ENCODE measurements at regions not wholly inside any gene's neighbourhood (a gene's known extent, or its start where the extent isn't known, plus 50 kb on each side); places are given as distances from the start of the nearest gene placed in this dataset.

GRCh38 chr3:148343416-148343815 is 354.3 kb upstream of the AGTR1 start:
- no peak overlapping the region for H2AFZ ChIP-seq (ENCODE audit: control insufficient read depth, low read depth, low read length)
- no peaks in the 10 kb centered on the region for H3K27me3 ChIP-seq (replicated peaks in 1 of 2; ENCODE audit: control insufficient read depth in 2 of 2, insufficient read depth in 2 of 2, low read length in 1 of 2)
- H3K4me1 ChIP-seq (ENCODE audit: control insufficient read depth, insufficient read depth, low read length), result no peaks in the 10 kb centered on the region
- H3K27ac ChIP-seq (ENCODE audit: control insufficient read depth, insufficient read depth), result no peak overlapping the region
- H4K20me1 ChIP-seq (ENCODE audit: control insufficient read depth, insufficient read depth), result no peaks in the 10 kb centered on the region
- ATAC-seq (no peak), FAIRE-seq (no peak), DNase-seq (ENCODE audit: low read depth, low spot score) (no peak)
- CTCF ChIA-PET, result interaction anchor here (1.5 kb wide), 1 partner anchor 12 kb away, joined by 4 read pairs; no protein-coding TSS in a partner anchor
- no peak overlapping the region for H3K9ac ChIP-seq (ENCODE audit: control insufficient read depth, insufficient read depth, low read length)
- SMC1A ChIA-PET (ENCODE audit: uncharacterized antibody, unreplicated experiment), result interaction anchor here (1.0 to 2.4 kb wide), 5 partner anchors 11 to 52 kb away, joined by 3 to 6 read pairs (median 3); no protein-coding TSS in a partner anchor
- in situ Hi-C loops (cut with MboI) (no loop called here), intact Hi-C loops (cut with micrococcal nuclease; ENCODE audit: unreplicated experiment) (no loop called here)
- TF ChIP-seq CTCF (IDR thresholded peaks at IDR 0.05 in 2 of 3, conservative IDR thresholded peaks at IDR 0.05 in 1 of 3; ENCODE audit: control insufficient read depth in 2 of 3, extremely low read depth in 1 of 3, insufficient read depth in 1 of 3, low read depth in 3 of 3, low read length in 3 of 3) (no peak), ZBTB11 (CRISPR knock-in tag; IDR thresholded peaks at IDR 0.05) (no peak)
- no peaks in the 10 kb centered on the region; the same call in 1 of the 3 replicates for H3K9me3 ChIP-seq (replicated peaks; ENCODE audit: control insufficient read depth, insufficient read depth, low read length)
- no peak overlapping the region for H3K4me2 ChIP-seq (ENCODE audit: control insufficient read depth, insufficient read depth)
- H3K4me3 ChIP-seq, result no peak overlapping the region
- POLR2A ChIA-PET, result no interaction called here
- no peaks in the 10 kb centered on the region for H3K36me3 ChIP-seq (ENCODE audit: control insufficient read depth in 2 of 2, insufficient read depth in 2 of 2, low read length in 1 of 2)
- BruUV-seq (replicated peaks), result no TSS peak
- H3K79me2 ChIP-seq (ENCODE audit: control insufficient read depth, insufficient read depth, low read length), result no peaks in the 10 kb centered on the region
- RAD21 ChIA-PET (ENCODE audit: unreplicated experiment), result no interaction called here
- WGBS (ENCODE audit: insufficient coverage, insufficient replicate concordance, low lambda C conversion rate, missing lambda C conversion rate), result 53% methylated on average over 1 of the region's 1 CpG
